ENCODE measurements at regions not wholly inside any gene's neighbourhood (a gene's known extent, or its start where the extent isn't known, plus 50 kb on each side); places are given as distances from the start of the nearest gene placed in this dataset.

DNA sequence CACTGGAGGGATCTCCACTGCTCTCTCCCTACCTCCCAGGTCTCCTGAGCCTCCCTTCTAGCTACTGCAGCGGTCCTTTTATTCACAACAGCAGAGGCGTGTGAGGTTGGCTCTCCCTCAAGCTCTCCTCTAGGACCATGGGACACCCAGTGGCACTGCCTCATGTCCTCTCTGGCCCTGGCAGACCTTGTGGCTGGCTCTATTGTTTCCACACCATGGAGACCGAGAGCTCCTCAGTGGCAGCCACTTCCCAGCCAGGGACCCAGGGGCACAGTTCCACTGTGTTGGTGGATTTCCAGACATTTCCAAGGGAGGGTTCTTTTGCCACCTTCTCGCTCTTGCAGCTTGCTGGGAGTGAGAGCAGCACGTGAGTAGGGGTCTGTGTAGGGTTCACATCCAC is 204.9 kb downstream of the AXIN2 start:
- no peak overlapping the region for H3K4me3 ChIP-seq
- no peaks in the 10 kb centered on the region for H3K36me3 ChIP-seq
- no peaks in the 10 kb centered on the region for H3K4me1 ChIP-seq (ENCODE audit: insufficient read depth)
- H3K27me3 ChIP-seq, result no peaks in the 10 kb centered on the region
- no peak for DNase-seq
- H3K9me3 ChIP-seq, result no peaks in the 10 kb centered on the region
- TF ChIP-seq POLR2A (IDR thresholded peaks at IDR 0.05), result no peak
- no peak for TF ChIP-seq EP300 (IDR thresholded peaks at IDR 0.05)
- TF ChIP-seq, protein P1, sequence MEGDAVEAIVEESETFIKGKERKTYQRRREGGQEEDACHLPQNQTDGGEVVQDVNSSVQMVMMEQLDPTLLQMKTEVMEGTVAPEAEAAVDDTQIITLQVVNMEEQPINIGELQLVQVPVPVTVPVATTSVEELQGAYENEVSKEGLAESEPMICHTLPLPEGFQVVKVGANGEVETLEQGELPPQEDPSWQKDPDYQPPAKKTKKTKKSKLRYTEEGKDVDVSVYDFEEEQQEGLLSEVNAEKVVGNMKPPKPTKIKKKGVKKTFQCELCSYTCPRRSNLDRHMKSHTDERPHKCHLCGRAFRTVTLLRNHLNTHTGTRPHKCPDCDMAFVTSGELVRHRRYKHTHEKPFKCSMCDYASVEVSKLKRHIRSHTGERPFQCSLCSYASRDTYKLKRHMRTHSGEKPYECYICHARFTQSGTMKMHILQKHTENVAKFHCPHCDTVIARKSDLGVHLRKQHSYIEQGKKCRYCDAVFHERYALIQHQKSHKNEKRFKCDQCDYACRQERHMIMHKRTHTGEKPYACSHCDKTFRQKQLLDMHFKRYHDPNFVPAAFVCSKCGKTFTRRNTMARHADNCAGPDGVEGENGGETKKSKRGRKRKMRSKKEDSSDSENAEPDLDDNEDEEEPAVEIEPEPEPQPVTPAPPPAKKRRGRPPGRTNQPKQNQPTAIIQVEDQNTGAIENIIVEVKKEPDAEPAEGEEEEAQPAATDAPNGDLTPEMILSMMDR (IDR thresholded peaks at IDR 0.05), result no peak
- no peak overlapping the region for H3K27ac ChIP-seq
- WGBS, 3 donors, result 82 to 88% (median 88%) methylated on average over 5 of the region's 5 CpGs
- intact Hi-C loops (cut with DNase I), result no loop called here

DNA sequence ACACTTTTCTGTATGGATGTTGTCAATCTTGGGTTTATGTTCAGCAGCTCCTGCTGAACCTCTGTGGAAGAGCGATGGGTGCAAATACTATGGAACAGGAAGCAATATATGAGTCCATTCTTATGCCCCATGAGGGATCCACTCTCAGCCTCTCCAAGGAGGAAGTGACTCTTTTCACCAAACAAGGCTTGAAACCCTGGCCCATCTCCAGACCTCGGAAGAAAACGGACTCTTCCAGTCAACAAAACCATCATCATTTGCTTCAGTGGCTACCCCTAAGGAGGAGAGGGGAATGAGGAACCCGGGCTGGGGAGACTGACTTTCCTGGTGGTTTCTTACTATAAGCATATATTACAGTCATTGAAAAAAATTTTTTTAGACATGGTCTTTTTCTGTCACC is 206.2 kb downstream of the AXIN2 start:
- WGBS, 3 donors, result 52 to 64% (median 58%) methylated on average over 4 of the region's 4 CpGs
- Histone ChIP-seq H3K4me3 (no peak overlapping the region), H3K4me1 (ENCODE audit: insufficient read depth) (no peaks in the 10 kb centered on the region), H3K36me3 (no peaks in the 10 kb centered on the region), H3K27me3 (no peaks in the 10 kb centered on the region), H3K9me3 (no peaks in the 10 kb centered on the region), H3K27ac (no peak overlapping the region)
- DNase-seq, result no peak
- intact Hi-C loops (cut with DNase I), result no loop called here
- TF ChIP-seq EP300 (IDR thresholded peaks at IDR 0.05), result no peak
- TF ChIP-seq, protein P1 (IDR thresholded peaks at IDR 0.05), result no peak
- no peak for TF ChIP-seq POLR2A (IDR thresholded peaks at IDR 0.05)

GRCh38 chr17:65349916-65350315 is 211.5 kb downstream of the AXIN2 start:
- no peak overlapping the region for H3K4me3 ChIP-seq
- no peak for TF ChIP-seq EP300 (IDR thresholded peaks at IDR 0.05)
- TF ChIP-seq, protein P1 (IDR thresholded peaks at IDR 0.05), result no peak
- TF ChIP-seq POLR2A (IDR thresholded peaks at IDR 0.05), result no peak
- no peak overlapping the region for H3K27ac ChIP-seq
- H3K4me1 ChIP-seq (ENCODE audit: insufficient read depth), result no peaks in the 10 kb centered on the region
- DNase-seq, result no peak
- H3K27me3 ChIP-seq, result no peaks in the 10 kb centered on the region
- WGBS, 3 donors, result 78 to 89% (median 86%) methylated on average over 1 of the region's 1 CpG
- H3K9me3 ChIP-seq, result no peaks in the 10 kb centered on the region
- intact Hi-C loops (cut with DNase I), result no loop called here
- H3K36me3 ChIP-seq, result no peaks in the 10 kb centered on the region

DNA sequence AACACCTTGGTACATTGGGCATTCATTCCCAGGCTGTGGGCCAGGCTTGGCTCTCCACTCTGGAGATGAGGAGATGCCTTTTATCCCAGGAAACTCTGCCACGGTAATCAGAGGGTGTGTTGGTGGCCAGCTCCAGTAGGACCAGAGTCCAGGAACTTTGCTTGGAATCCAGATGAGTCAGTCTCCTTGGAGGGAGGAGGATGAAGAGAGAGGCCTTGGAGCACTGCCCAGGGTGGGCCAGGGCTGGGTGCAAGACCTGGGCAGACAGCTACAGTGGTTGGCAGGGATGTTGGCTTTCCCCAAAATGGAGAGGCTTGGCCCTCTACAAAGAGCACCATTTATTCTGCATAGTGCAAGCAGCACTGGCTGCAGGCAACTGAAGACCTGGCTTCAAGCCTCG is 209.0 kb downstream of the RGS9 start:
- H3K4me1 ChIP-seq (ENCODE audit: insufficient read depth), result no peaks in the 10 kb centered on the region
- no peaks in the 10 kb centered on the region for H3K36me3 ChIP-seq
- no peaks in the 10 kb centered on the region for H3K27me3 ChIP-seq
- intact Hi-C loops (cut with DNase I), result no loop called here
- H3K9me3 ChIP-seq, result no peaks in the 10 kb centered on the region
- no peak overlapping the region for H3K27ac ChIP-seq
- DNase-seq, result no peak
- TF ChIP-seq, protein P1 (IDR thresholded peaks at IDR 0.05), result no peak
- TF ChIP-seq POLR2A (IDR thresholded peaks at IDR 0.05) (no peak), EP300 (IDR thresholded peaks at IDR 0.05) (no peak)
- 66 to 68% (median 67%) methylated on average over 2 of the region's 2 CpGs for WGBS, 3 donors
- H3K4me3 ChIP-seq, result no peak overlapping the region

Data from ovary (tissue), 7 donors.